Type B pancreatic cell (in vitro differentiated cells): ENCODE measurements at regions not wholly inside any gene's neighbourhood (a gene's known extent, or its start where the extent isn't known, plus 50 kb on each side); places are given as distances from the start of the nearest gene placed in this dataset.

Experiments
- DNase-seq: peaks from one replicate; pipeline ENCODE4 v3.0.0; 2021; ENCODE audit warnings: mixed read lengths; ENCODE audit not compliant: unreplicated experiment; ENCODE audit errors: extremely low spot score
- H3K27ac Mint-ChIP-seq: 2 replicates; pipeline ENCODE4 v1.8.0; 2021; ENCODE audit warnings: mild to moderate bottlenecking, mixed read lengths
- H3K27me3 Mint-ChIP-seq: 2 replicates; pipeline ENCODE4 v1.8.0; 2021; ENCODE audit warnings: mixed read lengths
- H3K36me3 Mint-ChIP-seq: 2 replicates; pipeline ENCODE4 v1.8.0; 2021; ENCODE audit warnings: mixed read lengths
- H3K4me1 Mint-ChIP-seq: one replicate; pipeline ENCODE4 v1.8.0; 2021; ENCODE audit warnings: mixed read lengths; ENCODE audit not compliant: unreplicated experiment
- H3K4me3 Mint-ChIP-seq: 2 replicates; pipeline ENCODE4 v1.8.0; 2021; ENCODE audit warnings: mild to moderate bottlenecking, mixed read lengths
- H3K9me3 Mint-ChIP-seq: 2 replicates; pipeline ENCODE4 v1.8.0; 2021; ENCODE audit warnings: mixed read lengths
- TF ChIP-seq, protein P1 (sequence below): fragments of 200-600 bp; sonication (generic); conservative IDR thresholded peaks from 2 replicates; pipeline ENCODE4 v1.5.0; 2021; ENCODE audit warnings: antibody characterized with exemption, mild to moderate bottlenecking

DNA sequence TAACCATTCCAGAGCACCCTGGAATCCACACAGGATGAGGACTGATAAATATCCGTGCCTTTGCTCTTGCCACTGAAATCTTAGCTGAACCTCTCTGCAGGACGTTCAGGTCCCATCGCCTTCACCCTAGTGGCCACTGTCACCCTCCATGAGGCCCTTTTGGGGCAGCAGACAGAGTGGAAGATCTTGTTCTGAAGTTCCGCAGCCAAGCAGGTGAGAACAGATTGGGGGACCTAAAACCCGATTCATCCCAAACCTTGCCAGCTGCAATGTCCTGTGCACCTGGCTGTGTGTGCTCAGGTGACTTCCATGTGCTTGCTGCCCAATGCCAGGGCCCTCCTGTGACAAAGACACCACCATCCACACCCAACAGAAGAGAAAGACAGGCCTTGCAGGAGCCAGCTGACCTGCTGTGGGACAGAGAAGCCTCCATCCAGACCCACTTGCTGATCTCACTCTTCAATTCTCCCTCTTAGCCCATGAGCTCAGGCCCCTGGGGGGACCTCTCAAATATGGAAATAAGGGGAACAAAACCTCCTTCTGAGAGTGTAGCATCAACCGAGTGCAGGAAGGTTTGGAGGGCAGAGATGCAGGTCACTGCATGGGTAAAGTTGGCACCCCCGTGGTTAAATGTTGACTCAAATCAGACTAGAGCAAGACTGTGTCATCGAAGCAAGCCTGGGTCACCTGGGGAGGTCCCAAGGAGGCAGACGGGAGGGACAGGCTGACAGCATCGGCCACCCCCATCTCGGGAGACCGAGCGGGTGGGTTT is 308.7 kb upstream of the DIO3 start:
- Mint-ChIP-seq H3K4me3 (no peak overlapping the region), H3K27ac (no peak overlapping the region)

DNA sequence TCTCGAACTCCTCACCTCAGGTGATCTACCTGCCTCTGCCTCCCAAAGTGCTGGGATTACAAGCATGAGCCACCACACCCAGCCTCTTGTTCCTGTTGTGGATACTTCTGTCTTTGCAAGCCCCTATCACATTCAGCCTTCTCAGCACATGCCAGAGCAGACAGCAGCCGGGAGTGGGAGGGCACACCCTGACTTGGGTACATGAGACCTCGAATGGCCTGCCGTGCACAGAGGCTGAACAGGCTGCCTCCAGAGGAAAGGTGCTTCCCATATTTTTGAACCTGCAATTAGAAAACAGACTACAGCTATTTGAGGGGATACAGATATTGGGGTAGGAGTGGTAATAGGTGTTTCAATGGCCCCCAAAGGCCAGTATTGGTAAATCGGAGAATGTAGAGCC is 307.3 kb upstream of the DIO3 start:
- DNase-seq, result no peak
- no peak overlapping the region for H3K27ac Mint-ChIP-seq
- no peaks in the 10 kb centered on the region for H3K9me3 Mint-ChIP-seq
- TF ChIP-seq, protein P1, sequence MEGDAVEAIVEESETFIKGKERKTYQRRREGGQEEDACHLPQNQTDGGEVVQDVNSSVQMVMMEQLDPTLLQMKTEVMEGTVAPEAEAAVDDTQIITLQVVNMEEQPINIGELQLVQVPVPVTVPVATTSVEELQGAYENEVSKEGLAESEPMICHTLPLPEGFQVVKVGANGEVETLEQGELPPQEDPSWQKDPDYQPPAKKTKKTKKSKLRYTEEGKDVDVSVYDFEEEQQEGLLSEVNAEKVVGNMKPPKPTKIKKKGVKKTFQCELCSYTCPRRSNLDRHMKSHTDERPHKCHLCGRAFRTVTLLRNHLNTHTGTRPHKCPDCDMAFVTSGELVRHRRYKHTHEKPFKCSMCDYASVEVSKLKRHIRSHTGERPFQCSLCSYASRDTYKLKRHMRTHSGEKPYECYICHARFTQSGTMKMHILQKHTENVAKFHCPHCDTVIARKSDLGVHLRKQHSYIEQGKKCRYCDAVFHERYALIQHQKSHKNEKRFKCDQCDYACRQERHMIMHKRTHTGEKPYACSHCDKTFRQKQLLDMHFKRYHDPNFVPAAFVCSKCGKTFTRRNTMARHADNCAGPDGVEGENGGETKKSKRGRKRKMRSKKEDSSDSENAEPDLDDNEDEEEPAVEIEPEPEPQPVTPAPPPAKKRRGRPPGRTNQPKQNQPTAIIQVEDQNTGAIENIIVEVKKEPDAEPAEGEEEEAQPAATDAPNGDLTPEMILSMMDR, result no peak
- peaks cover 18% of the 10 kb centered on the region for H3K27me3 Mint-ChIP-seq
- no peak overlapping the region for H3K4me3 Mint-ChIP-seq
- peaks cover 9% of the 10 kb centered on the region for H3K4me1 Mint-ChIP-seq
- H3K36me3 Mint-ChIP-seq, result no peaks in the 10 kb centered on the region

More for the DNA sequence above, 308.7 kb upstream of the DIO3 start:
- Mint-ChIP-seq H3K36me3 (no peaks in the 10 kb centered on the region), H3K4me1 (peaks cover 9% of the 10 kb centered on the region), H3K9me3 (no peaks in the 10 kb centered on the region), H3K27me3 (peaks cover 14% of the 10 kb centered on the region)
- DNase-seq, result no peak
- TF ChIP-seq, protein P1, result no peak

DNA sequence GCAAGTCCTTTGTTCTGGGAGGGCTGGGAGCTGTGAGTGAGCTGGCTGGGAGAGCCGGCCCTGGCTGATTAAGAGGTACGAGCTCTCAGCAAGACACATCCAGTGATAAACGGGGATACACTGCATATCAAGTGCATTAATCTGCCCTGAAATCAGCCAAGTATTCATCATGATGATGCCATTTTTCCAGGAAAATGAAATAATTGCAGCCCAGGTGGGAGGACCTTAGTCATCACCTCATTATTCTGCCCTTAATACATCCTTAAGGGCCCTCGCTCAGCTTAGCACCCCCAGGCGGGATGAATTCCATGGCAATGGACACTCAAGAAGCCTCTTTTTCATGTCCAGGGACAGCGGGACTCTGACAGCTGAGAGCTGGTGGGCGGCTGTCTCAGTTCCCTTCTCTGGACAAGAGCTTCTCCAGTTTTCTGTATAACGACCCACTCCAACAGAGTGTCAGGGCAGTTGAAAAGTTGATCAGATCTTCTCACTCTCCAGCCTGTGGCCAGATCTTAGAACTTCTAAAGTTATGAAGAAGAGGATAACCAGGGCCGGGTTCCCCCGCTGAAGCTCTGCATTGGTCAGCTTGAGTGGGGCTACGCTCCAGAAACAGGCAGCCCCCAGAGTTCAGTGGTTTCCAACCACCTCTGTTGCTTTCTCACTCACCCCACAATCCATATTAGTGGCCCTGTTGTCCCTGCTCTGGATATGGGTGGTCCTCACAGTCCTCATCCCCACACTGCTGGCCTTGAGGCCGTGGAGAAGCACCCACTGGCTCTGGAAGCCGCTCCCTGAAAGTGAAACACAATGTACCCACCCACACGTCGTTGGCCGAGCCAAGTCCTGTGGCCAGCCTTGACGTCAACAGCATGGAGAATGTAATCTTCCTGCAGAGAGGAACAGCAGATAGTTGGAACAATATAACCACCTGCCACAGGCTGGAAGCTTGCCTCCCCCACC is 306.2 kb upstream of the DIO3 start:
- DNase-seq, result no peak
- TF ChIP-seq, protein P1, result no peak
- Mint-ChIP-seq H3K9me3 (no peaks in the 10 kb centered on the region), H3K4me3 (no peak overlapping the region), H3K36me3 (no peaks in the 10 kb centered on the region), H3K27me3 (peaks cover 18% of the 10 kb centered on the region), H3K27ac (peak overlapping the region; percentile 58), H3K4me1 (peaks cover 9% of the 10 kb centered on the region)

DNA sequence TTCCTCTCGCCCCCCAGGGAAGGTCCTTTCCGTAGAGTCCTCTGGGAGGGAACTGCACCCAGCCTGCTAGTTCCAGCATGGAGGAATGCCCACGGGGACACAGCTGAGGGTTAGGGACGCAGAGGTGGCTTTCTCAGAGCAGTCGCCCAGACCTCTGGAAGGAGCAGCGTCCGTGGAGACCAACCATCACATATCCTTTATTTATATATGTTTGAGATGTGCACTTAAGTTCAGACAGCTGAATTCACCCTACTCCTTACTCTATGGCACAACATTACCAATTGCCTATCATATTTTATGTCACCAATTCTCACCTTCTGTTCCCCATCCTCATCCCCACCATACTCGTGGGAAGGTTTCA is 305.6 kb upstream of the DIO3 start:
- TF ChIP-seq, protein P1, result no peak
- DNase-seq, result no peak
- H3K9me3 Mint-ChIP-seq, result no peaks in the 10 kb centered on the region
- no peak overlapping the region for H3K4me3 Mint-ChIP-seq
- H3K36me3 Mint-ChIP-seq, result no peaks in the 10 kb centered on the region
- no peak overlapping the region for H3K27ac Mint-ChIP-seq
- peaks cover 18% of the 10 kb centered on the region for H3K27me3 Mint-ChIP-seq
- H3K4me1 Mint-ChIP-seq, result peaks cover 9% of the 10 kb centered on the region

DNA sequence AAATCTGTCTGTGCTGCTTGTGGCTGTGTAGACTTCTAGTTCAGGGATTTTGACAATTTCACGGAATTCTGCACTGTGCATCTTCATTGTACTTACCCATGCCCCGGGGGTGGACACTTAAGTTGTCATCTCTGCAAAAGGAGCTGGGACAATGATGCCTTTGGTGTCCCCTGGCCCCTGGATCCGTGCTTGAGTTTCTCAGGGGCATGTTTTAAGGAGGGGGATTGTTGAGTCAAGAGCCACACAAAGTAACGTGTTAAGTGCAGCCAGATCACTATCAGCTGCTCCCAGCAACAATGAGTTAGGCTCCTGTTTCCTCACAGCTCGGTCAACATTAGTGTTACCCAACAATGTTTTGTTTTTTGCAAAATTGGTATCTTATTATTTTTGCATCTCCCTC is 305.0 kb upstream of the DIO3 start:
- TF ChIP-seq, protein P1, result no peak
- Mint-ChIP-seq H3K27ac (no peak overlapping the region), H3K36me3 (no peaks in the 10 kb centered on the region), H3K9me3 (no peaks in the 10 kb centered on the region), H3K27me3 (peaks cover 18% of the 10 kb centered on the region), H3K4me1 (peaks cover 9% of the 10 kb centered on the region), H3K4me3 (no peak overlapping the region)
- no peak for DNase-seq
